A549 (cell line): ENCODE measurements at regions not wholly inside any gene's neighbourhood (a gene's known extent, or its start where the extent isn't known, plus 50 kb on each side); places are given as distances from the start of the nearest gene placed in this dataset.

Experiments
- ATAC-seq, 2 experiments: fragments of 200-7000 bp in 1 of 2; fragments of >200 bp in 1 of 2; cut with Nextera tagmentation in 1 of 2; cut with Tn5 transposase in 1 of 2; 3 replicates each; pipeline versions ENCODE4 v1.8.0 to v1.9.1; 2018 to 2020; ENCODE audit warnings: mild to moderate bottlenecking in 1 of 2, moderate library complexity in 1 of 2
- CTCF ChIA-PET: fragments of 300-600 bp; sonication (Branson Sonifier 250); formaldehyde crosslinking; extraction: SDS; loops from one replicate; lab custom pipeline; 2021; ENCODE audit warnings: antibody characterized with exemption, inconsistent platforms; lab: Yijun Ruan, JAX
- POLR2A ChIA-PET: fragments of 350-600 bp; formaldehyde crosslinking; extraction: SDS; loops from one replicate; lab custom pipeline; 2021; ENCODE audit warnings: antibody characterized with exemption, inconsistent platforms; lab: Yijun Ruan, JAX
- DNase-seq, 2 experiments: peaks; one replicate each; pipeline versions ENCODE4 v3.0.0 to v3.0.0-alpha.2; 2011 to 2016; ENCODE audit warnings: low read depth in 1 of 2, low spot score in 1 of 2
- FAIRE-seq: peaks from 2 replicates; lab custom pipeline; 2011; peaks lifted over from hg19 to GRCh38; lab: Jason Lieb, UNC
- H3K27ac ChIP-seq, 2 experiments: fragments of >200 bp; sonication (Bioruptor Twin); formaldehyde crosslinking; 3 replicates each; pipeline ENCODE4 v1.5.1; 2016 to 2017
- H3K4me1 ChIP-seq: fragments of >200 bp; sonication (Bioruptor Twin); formaldehyde crosslinking; 3 replicates; pipeline ENCODE4 v1.6.1; 2016
- H3K4me2 ChIP-seq: fragments of >200 bp; sonication (Bioruptor Twin); formaldehyde crosslinking; 3 replicates; pipeline ENCODE4 v1.6.1; 2016
- H3K4me3 ChIP-seq: fragments of >200 bp; sonication (Bioruptor Twin); formaldehyde crosslinking; 3 replicates; pipeline ENCODE4 v1.5.1; 2016
- H3K9me3 ChIP-seq: fragments of >200 bp; sonication (Bioruptor Twin); formaldehyde crosslinking; 3 replicates; pipeline ENCODE4 v1.6.1; 2016
- CBX2 ChIP-seq: fragments of 200-600 bp; sonication (generic); IDR thresholded peaks from 2 replicates; pipeline ENCODE4 v1.6.1; 2016; ENCODE audit warnings: low read depth, mild to moderate bottlenecking, borderline replicate concordance
- CHD4 ChIP-seq: fragments of 200-600 bp; sonication (generic); IDR thresholded peaks from 2 replicates; pipeline ENCODE4 v1.6.1; 2016; ENCODE audit warnings: antibody characterized with exemption, mild to moderate bottlenecking, borderline replicate concordance
- EHF ChIP-seq: fragments of 250-450 bp; sonication (Bioruptor Pico); IDR thresholded peaks from 2 replicates; pipeline ENCODE4 v1.5.0; 2020; ENCODE audit warnings: mild to moderate bottlenecking
- EP300 ChIP-seq, 2 experiments: fragments of >200 bp; sonication (Bioruptor Twin); formaldehyde crosslinking; IDR thresholded peaks; 2 replicates in 1 of 2; 3 replicates in 1 of 2; pipeline ENCODE4 v1.6.1; 2016 to 2017
- FOSL2 ChIP-seq, 2 experiments: fragments of 450-650 bp in 1 of 2; fragments of >200 bp in 1 of 2; sonication (Bioruptor Twin) in 1 of 2; formaldehyde crosslinking; IDR thresholded peaks; 2 replicates each; pipeline versions ENCODE4 v1.5.0 to v1.6.1; 2016 to 2020; ENCODE audit warnings: mild to moderate bottlenecking in 1 of 2, moderate library complexity in 1 of 2
- FOXS1 ChIP-seq: fragments of 250-450 bp; sonication (Bioruptor Pico); IDR thresholded peaks from 2 replicates; pipeline ENCODE4 v1.5.0; 2020; ENCODE audit warnings: mild to moderate bottlenecking, moderate library complexity
- GATA3 ChIP-seq: IDR thresholded peaks from 2 replicates; pipeline ENCODE4 v1.6.1; 2012; ENCODE audit warnings: borderline replicate concordance
- HDAC2 ChIP-seq: fragments of 200-600 bp; sonication (generic); IDR thresholded peaks from 2 replicates; pipeline ENCODE4 v1.6.1; 2016
- HEYL ChIP-seq: fragments of 250-450 bp; sonication (Bioruptor Pico); IDR thresholded peaks from 2 replicates; pipeline ENCODE4 v1.8.0; 2021; ENCODE audit warnings: mild to moderate bottlenecking, moderate library complexity
- HOXB5 ChIP-seq: fragments of 250-450 bp; sonication (Bioruptor Pico); IDR thresholded peaks from 2 replicates; pipeline ENCODE4 v1.5.0; 2020; ENCODE audit warnings: mild to moderate bottlenecking, moderate library complexity
- JUNB ChIP-seq: fragments of >200 bp; sonication (Bioruptor Twin); formaldehyde crosslinking; IDR thresholded peaks from 2 replicates; pipeline ENCODE4 v1.6.1; 2016
- KDM5A ChIP-seq: fragments of 200-600 bp; sonication (generic); IDR thresholded peaks from 2 replicates; pipeline ENCODE4 v1.6.1; 2016; ENCODE audit warnings: antibody characterized with exemption, mild to moderate bottlenecking
- MAFK ChIP-seq: fragments of 450-650 bp; IDR thresholded peaks from 2 replicates; pipeline ENCODE4 v1.6.1; 2014; ENCODE audit not compliant: partially characterized antibody
- NPAS2 ChIP-seq: fragments of 250-450 bp; sonication (Bioruptor Pico); IDR thresholded peaks from 2 replicates; pipeline ENCODE4 v1.8.0; 2022; ENCODE audit warnings: mild to moderate bottlenecking, moderate library complexity, borderline replicate concordance
- NR3C1 ChIP-seq: fragments of >200 bp; sonication (Bioruptor Twin); formaldehyde crosslinking; IDR thresholded peaks from 3 replicates; pipeline ENCODE4 v1.6.1; 2017
- PHF8 ChIP-seq: fragments of 200-600 bp; sonication (generic); IDR thresholded peaks from 2 replicates; pipeline ENCODE4 v1.6.1; 2016; ENCODE audit warnings: low read depth, mild to moderate bottlenecking, antibody characterized with exemption, moderate library complexity, borderline replicate concordance
- POLR2A ChIP-seq: IDR thresholded peaks from 2 replicates; pipeline ENCODE4 v1.6.1; 2012; ENCODE audit warnings: mild to moderate bottlenecking, low read length
- POLR2AphosphoS2 ChIP-seq: conservative IDR thresholded peaks from 2 replicates; pipeline ENCODE4 v1.6.1; 2012; ENCODE audit warnings: low read length, improper control_type of control experiment, inconsistent platforms
- RAD21 ChIP-seq, 2 experiments: fragments of >200 bp in 1 of 2; sonication (Bioruptor Twin) in 1 of 2; formaldehyde crosslinking in 1 of 2; IDR thresholded peaks in 1 of 2; conservative IDR thresholded peaks in 1 of 2; 2 replicates in 1 of 2; 3 replicates in 1 of 2; pipeline ENCODE4 v1.6.1; 2012 to 2018; ENCODE audit warnings: inconsistent platforms in 1 of 2
- RARB ChIP-seq: fragments of 250-450 bp; sonication (Bioruptor Pico); IDR thresholded peaks from 2 replicates; pipeline ENCODE4 v1.8.0; 2021; ENCODE audit warnings: mild to moderate bottlenecking, moderate library complexity
- REST ChIP-seq: fragments of 200-600 bp; sonication (generic); IDR thresholded peaks from 2 replicates; pipeline ENCODE4 v1.6.1; 2016; ENCODE audit warnings: antibody characterized with exemption, mild to moderate bottlenecking, moderate library complexity
- RFX5 ChIP-seq: fragments of 450-650 bp; IDR thresholded peaks from 2 replicates; pipeline ENCODE4 v1.7.1; 2014; ENCODE audit warnings: antibody characterized with exemption, mild to moderate bottlenecking, moderate library complexity
- SMC3 ChIP-seq: fragments of >200 bp; sonication (Bioruptor Twin); formaldehyde crosslinking; IDR thresholded peaks from 3 replicates; pipeline ENCODE4 v1.6.1; 2018; ENCODE audit warnings: inconsistent platforms
- SREBF2 ChIP-seq: fragments of 450-650 bp; IDR thresholded peaks from 2 replicates; pipeline ENCODE4 v1.6.1; 2014; ENCODE audit warnings: mild to moderate bottlenecking, moderate library complexity
- USF2 ChIP-seq: fragments of 450-650 bp; IDR thresholded peaks from 2 replicates; pipeline ENCODE4 v1.6.1; 2014; ENCODE audit warnings: antibody characterized with exemption
- ZC3H11A ChIP-seq: fragments of 450-650 bp; IDR thresholded peaks from 2 replicates; pipeline ENCODE4 v1.6.1; 2014; ENCODE audit warnings: antibody characterized with exemption, mild to moderate bottlenecking
- ZFP36 ChIP-seq: fragments of 450-650 bp; IDR thresholded peaks from 2 replicates; pipeline ENCODE4 v1.6.1; 2014; ENCODE audit warnings: borderline replicate concordance; ENCODE audit not compliant: partially characterized antibody
- WGBS: methylation state at CpG from one replicate; pipeline ENCODE4 v1.1.6; 2017; ENCODE audit errors: missing lambda C conversion rate; 5-methylcytosine and 5-hydroxymethylcytosine counted together
- TF ChIP-seq, protein P1 (sequence below): fragments of 250-450 bp; sonication (Bioruptor Pico); IDR thresholded peaks from 2 replicates; pipeline ENCODE4 v1.5.0; 2021; ENCODE audit warnings: mild to moderate bottlenecking, moderate library complexity, borderline replicate concordance
- TF ChIP-seq, protein P2 (sequence below): fragments of 150-350 bp; IDR thresholded peaks from 2 replicates; pipeline ENCODE4 v1.6.1; 2014; ENCODE audit warnings: low read depth, mild to moderate bottlenecking, low read length
- TF ChIP-seq, protein P3 (sequence below): fragments of >200 bp; sonication (Bioruptor Twin); formaldehyde crosslinking; IDR thresholded peaks from 2 replicates; pipeline ENCODE4 v1.6.1; 2016
- TF ChIP-seq, protein P4 (sequence below): fragments of >200 bp; sonication (Bioruptor Twin); formaldehyde crosslinking; IDR thresholded peaks from 3 replicates; pipeline ENCODE4 v1.6.1; 2016

DNA sequence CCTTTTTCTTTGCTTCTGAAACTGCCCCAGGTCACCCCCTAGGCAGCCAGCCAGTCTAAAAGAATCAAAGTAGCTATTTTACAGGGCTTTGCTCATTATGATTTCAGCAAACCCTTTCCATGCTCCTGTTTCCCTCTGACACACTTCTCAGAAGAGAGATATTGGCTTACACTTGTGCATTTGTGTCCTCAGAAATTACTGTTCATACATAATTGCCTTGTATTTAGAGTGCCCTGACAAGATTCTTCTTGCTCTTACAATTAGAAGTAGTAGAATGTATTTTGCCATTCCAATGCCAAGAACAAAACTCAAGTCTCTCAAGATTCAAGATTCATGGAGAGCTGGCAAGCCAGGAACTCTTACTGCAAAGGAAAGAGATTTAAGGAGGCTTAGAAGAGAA, 531.0 kb upstream of the ZFP42 start:
- FAIRE-seq (no peak), DNase-seq (no peak), ATAC-seq (no peak)
- Histone ChIP-seq H3K27ac (no peak overlapping the region), H3K4me2 (no peak overlapping the region), H3K9me3 (no peaks in the 10 kb centered on the region), H3K4me3 (no peak overlapping the region), H3K4me1 (no peaks in the 10 kb centered on the region)
- CTCF ChIA-PET: interaction anchor here (0.6 to 1.1 kb wide), 3 partner anchors 16 to 511 kb away, joined by 3 read pairs; no protein-coding TSS in a partner anchor
- POLR2A ChIA-PET: no interaction called here
- TF ChIP-seq, protein P1, sequence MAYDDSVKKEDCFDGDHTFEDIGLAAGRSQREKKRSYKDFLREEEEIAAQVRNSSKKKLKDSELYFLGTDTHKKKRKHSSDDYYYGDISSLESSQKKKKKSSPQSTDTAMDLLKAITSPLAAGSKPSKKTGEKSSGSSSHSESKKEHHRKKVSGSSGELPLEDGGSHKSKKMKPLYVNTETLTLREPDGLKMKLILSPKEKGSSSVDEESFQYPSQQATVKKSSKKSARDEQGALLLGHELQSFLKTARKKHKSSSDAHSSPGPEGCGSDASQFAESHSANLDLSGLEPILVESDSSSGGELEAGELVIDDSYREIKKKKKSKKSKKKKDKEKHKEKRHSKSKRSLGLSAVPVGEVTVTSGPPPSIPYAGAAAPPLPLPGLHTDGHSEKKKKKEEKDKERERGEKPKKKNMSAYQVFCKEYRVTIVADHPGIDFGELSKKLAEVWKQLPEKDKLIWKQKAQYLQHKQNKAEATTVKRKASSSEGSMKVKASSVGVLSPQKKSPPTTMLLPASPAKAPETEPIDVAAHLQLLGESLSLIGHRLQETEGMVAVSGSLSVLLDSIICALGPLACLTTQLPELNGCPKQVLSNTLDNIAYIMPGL (CRISPR knock-in tag): no peak
- TF ChIP-seq HDAC2: no peak
- no peak for TF ChIP-seq ZC3H11A
- no peak for TF ChIP-seq MAFK
- no peak for TF ChIP-seq JUNB
- TF ChIP-seq POLR2A: no peak
- TF ChIP-seq, protein P2, sequence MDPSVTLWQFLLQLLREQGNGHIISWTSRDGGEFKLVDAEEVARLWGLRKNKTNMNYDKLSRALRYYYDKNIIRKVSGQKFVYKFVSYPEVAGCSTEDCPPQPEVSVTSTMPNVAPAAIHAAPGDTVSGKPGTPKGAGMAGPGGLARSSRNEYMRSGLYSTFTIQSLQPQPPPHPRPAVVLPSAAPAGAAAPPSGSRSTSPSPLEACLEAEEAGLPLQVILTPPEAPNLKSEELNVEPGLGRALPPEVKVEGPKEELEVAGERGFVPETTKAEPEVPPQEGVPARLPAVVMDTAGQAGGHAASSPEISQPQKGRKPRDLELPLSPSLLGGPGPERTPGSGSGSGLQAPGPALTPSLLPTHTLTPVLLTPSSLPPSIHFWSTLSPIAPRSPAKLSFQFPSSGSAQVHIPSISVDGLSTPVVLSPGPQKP: no peak
- TF ChIP-seq CBX2: no peak
- TF ChIP-seq SMC3: no peak
- TF ChIP-seq PHF8: no peak
- no peak for TF ChIP-seq CHD4
- no peak for TF ChIP-seq ZFP36
- TF ChIP-seq USF2: no peak
- no peak for TF ChIP-seq HEYL (CRISPR knock-in tag)
- no peak for TF ChIP-seq REST
- no peak for TF ChIP-seq POLR2AphosphoS2
- TF ChIP-seq, protein P3, sequence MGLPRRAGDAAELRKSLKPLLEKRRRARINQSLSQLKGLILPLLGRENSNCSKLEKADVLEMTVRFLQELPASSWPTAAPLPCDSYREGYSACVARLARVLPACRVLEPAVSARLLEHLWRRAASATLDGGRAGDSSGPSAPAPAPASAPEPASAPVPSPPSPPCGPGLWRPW: no peak
- TF ChIP-seq RAD21 (conservative IDR thresholded peaks at IDR 0.05 in 1 of 2, IDR thresholded peaks at IDR 0.05 in 1 of 2): no peak
- TF ChIP-seq GATA3: no peak

GRCh38 chr4:187467224-187467623, 528.3 kb upstream of the ZFP42 start:
- H3K4me1 ChIP-seq: no peaks in the 10 kb centered on the region
- TF ChIP-seq NR3C1 (no peak), FOXS1 (CRISPR knock-in tag) (no peak), FOSL2 (IDR thresholded peaks at IDR 0.05) (no peak), FOSL2 (CRISPR knock-in tag; IDR thresholded peaks at IDR 0.05) (no peak), RFX5 (no peak), EP300 (IDR thresholded peaks at IDR 0.05) (no peak), MAFK (no peak), POLR2A (no peak), EHF (CRISPR knock-in tag) (no peak), RARB (no peak), HDAC2 (no peak), SREBF2 (no peak), NPAS2 (CRISPR knock-in tag) (no peak), USF2 (no peak), HOXB5 (CRISPR knock-in tag) (no peak), KDM5A (no peak), GATA3 (no peak)
- TF ChIP-seq, protein P4, sequence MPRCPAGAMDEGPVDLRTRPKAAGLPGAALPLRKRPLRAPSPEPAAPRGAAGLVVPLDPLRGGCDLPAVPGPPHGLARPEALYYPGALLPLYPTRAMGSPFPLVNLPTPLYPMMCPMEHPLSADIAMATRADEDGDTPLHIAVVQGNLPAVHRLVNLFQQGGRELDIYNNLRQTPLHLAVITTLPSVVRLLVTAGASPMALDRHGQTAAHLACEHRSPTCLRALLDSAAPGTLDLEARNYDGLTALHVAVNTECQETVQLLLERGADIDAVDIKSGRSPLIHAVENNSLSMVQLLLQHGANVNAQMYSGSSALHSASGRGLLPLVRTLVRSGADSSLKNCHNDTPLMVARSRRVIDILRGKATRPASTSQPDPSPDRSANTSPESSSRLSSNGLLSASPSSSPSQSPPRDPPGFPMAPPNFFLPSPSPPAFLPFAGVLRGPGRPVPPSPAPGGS: no peak
- DNase-seq (no peak), FAIRE-seq (no peak), ATAC-seq (no peak)
- H3K4me3 ChIP-seq: no peak overlapping the region
- CTCF ChIA-PET: interaction anchor here (0.5 to 0.6 kb wide), 2 partner anchors 803 to 1193 kb away, joined by 5 read pairs; no protein-coding TSS in a partner anchor
- POLR2A ChIA-PET: no interaction called here
- 77% methylated on average over 2 of the region's 2 CpGs for WGBS
- H3K4me2 ChIP-seq: no peak overlapping the region
- no peak overlapping the region for H3K27ac ChIP-seq
- H3K9me3 ChIP-seq: no peaks in the 10 kb centered on the region
